ENCODE measurements at regions not wholly inside any gene's neighbourhood (a gene's known extent, or its start where the extent isn't known, plus 50 kb on each side); places are given as distances from the start of the nearest gene placed in this dataset. TPM values are rescaled to one million over a fixed set of nuclear protein-coding genes. Genes with fewer than 3 reads are reported as not detected.

DNA sequence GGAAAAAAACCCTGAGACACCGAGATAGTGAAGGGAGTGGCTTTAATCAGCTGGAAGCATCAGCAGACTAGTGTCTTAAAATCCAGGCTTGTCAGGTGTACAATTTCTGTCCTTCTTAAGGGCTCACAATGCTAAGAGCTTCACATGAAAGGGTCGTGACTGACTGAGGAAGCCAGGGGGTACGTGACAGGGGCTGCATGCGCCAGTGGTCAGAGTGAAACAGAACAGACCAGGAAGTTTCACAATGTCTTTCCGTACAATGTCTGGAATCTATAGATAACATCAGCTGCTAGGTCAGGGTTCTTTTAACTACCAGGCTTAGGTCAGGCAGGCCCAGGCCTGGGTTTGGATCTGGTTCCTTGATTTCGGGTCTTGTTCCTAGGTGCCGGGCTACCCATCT is 253.0 kb downstream of the CDH10 start:
- H3K9ac ChIP-seq (ENCODE audit: low read depth in 1 of 3, low read length in 3 of 3): no peak overlapping the region
- H3K36me3 ChIP-seq (ENCODE audit: control insufficient read depth in 3 of 3, insufficient read depth in 3 of 3, low read length in 3 of 3): no peaks in the 10 kb centered on the region
- peaks cover 0 to 2% (median 0%) of the 10 kb centered on the region in 3 donors for H3K9me3 ChIP-seq (ENCODE audit: control insufficient read depth in 3 of 3, low read length in 3 of 3)
- H3K27me3 ChIP-seq (ENCODE audit: control insufficient read depth in 3 of 3, insufficient read depth in 3 of 3, low read length in 3 of 3): no peaks in the 10 kb centered on the region
- no peaks in the 10 kb centered on the region for H3K4me1 ChIP-seq (ENCODE audit: control insufficient read depth in 3 of 3, insufficient read depth in 3 of 3, low read length in 3 of 3)
- H3K27ac ChIP-seq (ENCODE audit: low read depth, low read length): no peak overlapping the region
- H3K4me3 ChIP-seq (ENCODE audit: low read length in 3 of 3): no peak overlapping the region

DNA sequence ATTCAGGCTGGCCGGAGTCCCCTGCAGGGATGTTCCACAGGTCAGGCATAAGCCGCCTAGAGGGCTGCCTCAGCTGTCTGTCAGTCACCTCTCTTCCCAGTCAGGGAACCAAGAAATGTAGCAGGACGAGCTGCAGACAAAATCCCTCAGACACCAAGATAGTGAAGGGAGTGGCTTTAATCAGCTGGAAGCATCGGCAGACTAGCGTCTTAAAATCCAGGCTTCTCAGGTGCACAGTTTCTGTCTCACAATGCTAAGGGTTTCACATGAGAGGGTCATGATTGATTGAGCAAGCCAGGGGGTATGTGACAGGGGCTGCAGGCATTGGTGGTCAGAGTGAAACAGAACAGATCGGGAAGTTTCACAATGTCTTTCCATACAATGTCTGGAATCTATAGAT is 247.2 kb downstream of the CDH10 start:
- Histone ChIP-seq H3K36me3 (ENCODE audit: control insufficient read depth in 3 of 3, insufficient read depth in 3 of 3, low read length in 3 of 3) (no peaks in the 10 kb centered on the region), H3K9me3 (ENCODE audit: control insufficient read depth in 3 of 3, low read length in 3 of 3) (peaks cover 0 to 5% (median 0%) of the 10 kb centered on the region in 3 donors)

DNA sequence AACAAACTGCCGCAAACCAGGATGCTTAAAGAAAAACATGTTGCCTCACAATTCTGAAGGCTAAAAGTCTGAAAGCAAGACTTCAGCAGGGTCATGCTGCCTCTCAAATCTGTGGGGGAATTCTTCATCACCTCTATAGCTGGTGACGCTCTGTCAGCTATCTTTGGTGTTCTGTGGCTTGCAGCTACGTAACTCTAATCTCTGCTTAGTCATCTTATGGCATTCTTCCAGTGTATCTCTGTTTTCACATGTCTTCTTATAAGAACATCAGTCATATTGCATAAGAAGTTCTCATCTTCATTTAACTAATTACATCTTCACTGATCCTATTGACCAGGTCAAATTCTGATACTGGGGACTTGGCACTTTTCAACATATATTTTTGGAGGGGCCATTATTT is 243.0 kb downstream of the CDH10 start:
- Histone ChIP-seq H3K27me3 (ENCODE audit: control insufficient read depth in 3 of 3, insufficient read depth in 3 of 3, low read length in 3 of 3) (no peaks in the 10 kb centered on the region), H3K36me3 (ENCODE audit: control insufficient read depth in 3 of 3, insufficient read depth in 3 of 3, low read length in 3 of 3) (no peaks in the 10 kb centered on the region), H3K9me3 (ENCODE audit: control insufficient read depth in 3 of 3, low read length in 3 of 3) (peaks cover 0 to 5% (median 0%) of the 10 kb centered on the region in 3 donors), H3K27ac (ENCODE audit: low read depth, low read length) (no peak overlapping the region), H3K4me1 (ENCODE audit: control insufficient read depth in 3 of 3, insufficient read depth in 3 of 3, low read length in 3 of 3) (no peaks in the 10 kb centered on the region), H3K9ac (ENCODE audit: low read depth in 1 of 3, low read length in 3 of 3) (no peak overlapping the region), H3K4me3 (ENCODE audit: low read length in 3 of 3) (no peak overlapping the region)

More for the DNA sequence above, 247.2 kb downstream of the CDH10 start:
- H3K4me3 ChIP-seq (ENCODE audit: low read length in 3 of 3): no peak overlapping the region
- no peak overlapping the region for H3K9ac ChIP-seq (ENCODE audit: low read depth in 1 of 3, low read length in 3 of 3)
- no peaks in the 10 kb centered on the region for H3K27me3 ChIP-seq (ENCODE audit: control insufficient read depth in 3 of 3, insufficient read depth in 3 of 3, low read length in 3 of 3)
- no peak overlapping the region for H3K27ac ChIP-seq (ENCODE audit: low read depth, low read length)
- H3K4me1 ChIP-seq (ENCODE audit: control insufficient read depth in 3 of 3, insufficient read depth in 3 of 3, low read length in 3 of 3): no peaks in the 10 kb centered on the region

DNA sequence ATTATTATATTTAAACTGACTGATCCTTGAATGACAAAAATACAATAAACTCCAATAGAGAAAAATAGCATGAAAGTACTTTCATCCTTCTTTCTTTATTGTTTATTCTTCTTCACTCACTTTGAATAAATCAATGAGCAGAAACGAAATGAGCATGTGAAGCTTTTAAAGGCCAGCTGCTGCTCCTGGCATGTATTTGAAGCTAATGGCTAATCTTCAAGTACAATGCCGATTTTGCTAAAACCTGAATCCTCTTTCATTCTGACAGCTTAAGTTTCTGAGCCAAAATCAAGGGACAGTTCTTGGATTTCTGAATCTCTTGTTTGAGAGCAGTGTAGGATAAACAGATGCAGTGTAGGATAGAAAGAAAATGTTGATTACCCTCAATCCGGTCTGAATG is 237.3 kb downstream of the CDH10 start:
- Histone ChIP-seq H3K36me3 (ENCODE audit: control insufficient read depth in 3 of 3, insufficient read depth in 3 of 3, low read length in 3 of 3) (no peaks in the 10 kb centered on the region), H3K9me3 (ENCODE audit: control insufficient read depth in 3 of 3, low read length in 3 of 3) (no peaks in the 10 kb centered on the region), H3K4me1 (ENCODE audit: control insufficient read depth in 3 of 3, insufficient read depth in 3 of 3, low read length in 3 of 3) (no peaks in the 10 kb centered on the region), H3K27ac (ENCODE audit: low read depth, low read length) (no peak overlapping the region), H3K4me3 (ENCODE audit: low read length in 3 of 3) (no peak overlapping the region), H3K9ac (ENCODE audit: low read depth in 1 of 3, low read length in 3 of 3) (no peak overlapping the region), H3K27me3 (ENCODE audit: control insufficient read depth in 3 of 3, insufficient read depth in 3 of 3, low read length in 3 of 3) (no peaks in the 10 kb centered on the region)

DNA sequence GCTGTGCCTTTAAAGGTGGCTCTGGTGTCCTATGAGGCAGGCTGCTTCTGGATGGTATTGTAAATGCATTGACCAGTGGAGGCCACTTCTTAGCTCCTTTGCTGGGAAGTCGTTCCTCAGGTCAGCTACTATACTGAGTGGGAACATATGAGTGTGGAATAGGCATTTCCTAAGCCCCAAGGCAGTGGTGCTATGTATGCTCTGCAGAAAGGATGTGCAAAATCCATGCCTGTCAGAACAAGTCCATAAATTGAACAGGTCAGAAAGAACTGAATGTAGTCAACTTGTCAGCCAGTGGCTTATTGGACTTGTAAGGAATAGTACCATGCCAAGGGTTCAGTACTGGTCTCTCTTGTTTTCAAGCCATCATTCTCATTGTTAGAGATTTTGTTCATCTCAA is 216.4 kb downstream of the CDH10 start:
- H3K9ac ChIP-seq (ENCODE audit: low read depth in 1 of 3, low read length in 3 of 3): no peak overlapping the region
- no peaks in the 10 kb centered on the region for H3K27me3 ChIP-seq (ENCODE audit: control insufficient read depth in 3 of 3, insufficient read depth in 3 of 3, low read length in 3 of 3)
- no peak overlapping the region for H3K4me3 ChIP-seq (ENCODE audit: low read length in 3 of 3)
- H3K36me3 ChIP-seq (ENCODE audit: control insufficient read depth in 3 of 3, insufficient read depth in 3 of 3, low read length in 3 of 3): no peaks in the 10 kb centered on the region
- H3K27ac ChIP-seq (ENCODE audit: low read depth, low read length): no peak overlapping the region
- no peaks in the 10 kb centered on the region for H3K4me1 ChIP-seq (ENCODE audit: control insufficient read depth in 3 of 3, insufficient read depth in 3 of 3, low read length in 3 of 3)
- no peaks in the 10 kb centered on the region for H3K9me3 ChIP-seq (ENCODE audit: control insufficient read depth in 3 of 3, low read length in 3 of 3)

DNA sequence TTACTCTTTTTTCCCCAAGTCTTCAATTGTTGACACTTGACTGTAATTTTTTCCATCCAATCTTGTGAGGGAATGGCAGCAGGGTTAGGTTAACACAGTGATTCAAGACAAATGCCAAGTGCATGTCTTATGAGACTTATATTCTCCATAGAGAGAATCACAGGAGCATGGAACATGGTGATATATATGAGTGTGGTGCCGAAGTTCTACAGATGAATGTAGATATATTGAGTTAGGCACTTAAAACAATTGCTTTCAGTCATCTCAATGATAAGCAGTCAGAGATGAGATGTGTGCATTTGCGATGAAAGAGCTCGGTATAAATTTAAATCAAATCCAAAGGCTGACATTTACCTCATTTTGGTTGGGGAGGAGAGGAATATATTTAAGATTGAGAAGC is 211.2 kb downstream of the CDH10 start:
- Histone ChIP-seq H3K27me3 (ENCODE audit: control insufficient read depth in 3 of 3, insufficient read depth in 3 of 3, low read length in 3 of 3) (no peaks in the 10 kb centered on the region), H3K4me3 (ENCODE audit: low read length in 3 of 3) (no peak overlapping the region), H3K4me1 (ENCODE audit: control insufficient read depth in 3 of 3, insufficient read depth in 3 of 3, low read length in 3 of 3) (no peaks in the 10 kb centered on the region), H3K9ac (ENCODE audit: low read depth in 1 of 3, low read length in 3 of 3) (no peak overlapping the region), H3K9me3 (ENCODE audit: control insufficient read depth in 3 of 3, low read length in 3 of 3) (no peaks in the 10 kb centered on the region), H3K27ac (ENCODE audit: low read depth, low read length) (no peak overlapping the region), H3K36me3 (ENCODE audit: control insufficient read depth in 3 of 3, insufficient read depth in 3 of 3, low read length in 3 of 3) (no peaks in the 10 kb centered on the region)

Small RNA genes lying in the stretch of these regions (small RNA-seq; reads per million reads assigned to genes)
- not detected for gene AC026784.1
- gene RF00019: not detected
- gene RF00561: not detected
